Peyer's patch (tissue), 4 donors: ENCODE measurements at regions not wholly inside any gene's neighbourhood (a gene's known extent, or its start where the extent isn't known, plus 50 kb on each side); places are given as distances from the start of the nearest gene placed in this dataset.
"Not testable (repeated sequence)": the region's sequence is repeated elsewhere in the genome, so short reads cannot be mapped to it uniquely, and the experiment has no call there.

ENCODE experiments used
- CTCF ChIP-seq, 6 experiments: fragments of 450-650 bp in 4 of 6; fragments of 200-600 bp in 2 of 6; sonication (generic) in 1 of 6; IDR thresholded peaks; one replicate each; pipeline ENCODE4 v1.5.1; 2017 to 2019; ENCODE audit warnings: antibody characterized with exemption in 6 of 6, mild to moderate bottlenecking in 3 of 6, moderate library complexity in 1 of 6
- POLR2A ChIP-seq, 2 donors: fragments of 450-650 bp; IDR thresholded peaks; one replicate each; pipeline ENCODE4 v1.5.1; 2017; ENCODE audit warnings: antibody characterized with exemption in 2 of 2, mild to moderate bottlenecking in 2 of 2, moderate library complexity in 2 of 2

- TF ChIP-seq POLR2A, CTCF (IDR thresholded peaks at IDR 0.05): not testable (repeated sequence)
Observed at GRCh38 chr15:77936567-77936966, 140.9 kb downstream of the TBC1D2B start.
